HG03095 (cell line): ENCODE measurements at regions not wholly inside any gene's neighbourhood (a gene's known extent, or its start where the extent isn't known, plus 50 kb on each side); places are given as distances from the start of the nearest gene placed in this dataset.
"Not testable (repeated sequence)": the region's sequence is repeated elsewhere in the genome, so short reads cannot be mapped to it uniquely, and the experiment has no call there.

Source experiments
- ATAC-seq: cut with Tn5 transposase; IDR thresholded peaks from one replicate; pipeline ENCODE4 v1.9.1; 2021; ENCODE audit warnings: moderate library complexity; ENCODE audit not compliant: unreplicated experiment

- no peak for ATAC-seq
Observed at GRCh38 chr9:3773362-3774060, 247.7 kb upstream of the RFX3 start.

GRCh38 chr9:3769646-3770045 is 243.8 kb upstream of the RFX3 start:
- ATAC-seq, result no peak

GRCh38 chr9:3768712-3769457 is 243.1 kb upstream of the RFX3 start:
- ATAC-seq, result no peak

- no peak for ATAC-seq
Observed at GRCh38 chr9:3768286-3768685, 242.5 kb upstream of the RFX3 start.

GRCh38 chr9:3762076-3762475 is 236.3 kb upstream of the RFX3 start:
- ATAC-seq, result no peak

GRCh38 chr9:3760031-3760430 is 234.2 kb upstream of the RFX3 start:
- ATAC-seq, result no peak

GRCh38 chr9:3758816-3759576 is 233.2 kb upstream of the RFX3 start:
- ATAC-seq, result no peak

GRCh38 chr9:3756071-3756470 is 230.3 kb upstream of the RFX3 start:
- no peak for ATAC-seq

- no peak for ATAC-seq
Observed at GRCh38 chr9:3751125-3751758, 225.4 kb upstream of the RFX3 start.

- ATAC-seq, result no peak
Observed at GRCh38 chr9:3750321-3750720, 224.5 kb upstream of the RFX3 start.

- no peak for ATAC-seq
Observed at GRCh38 chr9:3746296-3747275, 220.8 kb upstream of the RFX3 start.

GRCh38 chr9:3743901-3744413 is 218.2 kb upstream of the RFX3 start:
- no peak for ATAC-seq

GRCh38 chr9:3742586-3742985 is 216.8 kb upstream of the RFX3 start:
- ATAC-seq, result no peak

GRCh38 chr9:3741729-3742128 is 215.9 kb upstream of the RFX3 start:
- ATAC-seq, result no peak

- no peak for ATAC-seq
Observed at GRCh38 chr9:3740690-3741419, 215.1 kb upstream of the RFX3 start.

- no peak for ATAC-seq
Observed at GRCh38 chr9:3736161-3736560, 210.4 kb upstream of the RFX3 start.

GRCh38 chr9:3735251-3735650 is 209.4 kb upstream of the RFX3 start:
- no peak for ATAC-seq

GRCh38 chr9:3733527-3734262 is 207.9 kb upstream of the RFX3 start:
- ATAC-seq, result not testable (repeated sequence)

GRCh38 chr9:3733039-3733408 is 207.2 kb upstream of the RFX3 start:
- ATAC-seq, result no peak
